K562 (cell line): ENCODE measurements at regions not wholly inside any gene's neighbourhood (a gene's known extent, or its start where the extent isn't known, plus 50 kb on each side); places are given as distances from the start of the nearest gene placed in this dataset.
"Not testable (repeated sequence)": the region's sequence is repeated elsewhere in the genome, so short reads cannot be mapped to it uniquely, and the experiment has no call there.

Experiments used
- ATAC-seq: fragments of 200-7000 bp; cut with Tn5 transposase; 3 replicates; pipeline ENCODE4 v1.9.1; 2020; ENCODE audit warnings: moderate library complexity
- BruUV-seq: library from RNA; stranded (reverse); fragments of 400-500 nt; replicated peaks from 2 replicates; lab custom pipeline; 2021; lab: Mats Ljungman, UMichigan
- CTCF ChIA-PET: fragments of 300-600 bp; formaldehyde crosslinking; extraction: SDS; loops from one replicate; lab custom pipeline; 2021; ENCODE audit warnings: low intra/inter-chr PET ratio; lab: Yijun Ruan, JAX
- POLR2A ChIA-PET: fragments of 300-600, 350-650 bp; sonication (Branson Sonifier 250); formaldehyde crosslinking; extraction: SDS; loops from one replicate; lab custom pipeline; 2021; ENCODE audit warnings: antibody characterized with exemption, inconsistent platforms; lab: Yijun Ruan, JAX
- DNase-seq, 4 experiments: peaks; one replicate each; pipeline versions ENCODE4 v3.0.0 to v3.0.0-alpha.2; 2011 to 2018; ENCODE audit warnings: low spot score in 3 of 4, mixed read lengths in 3 of 4; ENCODE audit errors: extremely low read depth in 1 of 4
- FAIRE-seq: peaks from 2 replicates; lab custom pipeline; 2011; peaks lifted over from hg19 to GRCh38; lab: Jason Lieb, UNC
- H2AFZ ChIP-seq: 2 replicates; pipeline ENCODE4 v1.6.0; 2011; ENCODE audit warnings: low read depth, low read length, control low read depth, inconsistent platforms
- H3K27ac ChIP-seq: fragments of 200-600 bp; 3 replicates; pipeline ENCODE4 v1.8.0; 2011; ENCODE audit warnings: low read depth, mild to moderate bottlenecking, control low read depth, inconsistent platforms, low read length, moderate library complexity, mixed read lengths; ENCODE audit errors: extremely low read depth
- H3K27me3 ChIP-seq, 2 experiments: fragments of 300-600 bp in 1 of 2; 2 replicates in 1 of 2; 3 replicates in 1 of 2; pipeline versions ENCODE4 v1.6.0 to v1.8.0; 2011; ENCODE audit warnings: inconsistent platforms in 2 of 2, low read length in 2 of 2, mild to moderate bottlenecking in 1 of 2, mixed read lengths in 1 of 2, moderate library complexity in 1 of 2; ENCODE audit not compliant: control insufficient read depth in 2 of 2, insufficient read depth in 2 of 2
- H3K36me3 ChIP-seq: fragments of 300-600 bp; 3 replicates; pipeline ENCODE4 v1.8.0; 2011; ENCODE audit warnings: mild to moderate bottlenecking, low read length, inconsistent platforms; ENCODE audit not compliant: control insufficient read depth, insufficient read depth
- H3K4me1 ChIP-seq, 2 experiments: fragments of 200-600 bp in 1 of 2; replicated peaks in 1 of 2; 2 replicates in 1 of 2; 3 replicates in 1 of 2; pipeline versions ENCODE4 v1.5.1 to v1.8.0; 2011; ENCODE audit warnings: inconsistent platforms in 2 of 2, low read length in 2 of 2, mild to moderate bottlenecking in 1 of 2, mixed read lengths in 1 of 2, moderate library complexity in 1 of 2; ENCODE audit not compliant: control insufficient read depth in 2 of 2, insufficient read depth in 2 of 2
- H3K4me2 ChIP-seq: 2 replicates; pipeline ENCODE4 v1.6.1; 2011; ENCODE audit warnings: low read length, control low read depth, inconsistent platforms, mixed read lengths; ENCODE audit not compliant: insufficient read depth
- H3K4me3 ChIP-seq: fragments of 200-600 bp; sonication (generic), shearing (Covaris generic); 2 replicates; pipeline ENCODE4 v1.5.1; 2016; ENCODE audit warnings: control low read depth, inconsistent platforms
- H3K79me2 ChIP-seq: fragments of 200-600 bp; 3 replicates; pipeline ENCODE4 v1.8.0; 2011; ENCODE audit warnings: low read length, inconsistent platforms; ENCODE audit not compliant: control insufficient read depth, insufficient read depth
- H3K9ac ChIP-seq, 2 experiments: 2 replicates each; pipeline versions ENCODE4 v1.6.0 to v1.6.1; 2011; ENCODE audit warnings: low read depth in 2 of 2, low read length in 2 of 2, control low read depth in 1 of 2, inconsistent platforms in 1 of 2, mild to moderate bottlenecking in 1 of 2, mixed read lengths in 1 of 2; ENCODE audit not compliant: insufficient read depth in 1 of 2
- H3K9me1 ChIP-seq: one replicate; pipeline ENCODE4 v1.6.0; 2011; ENCODE audit warnings: inconsistent platforms, mild to moderate bottlenecking, low read length, moderate library complexity; ENCODE audit not compliant: control insufficient read depth, insufficient read depth
- H3K9me3 ChIP-seq: replicated peaks from 2 replicates; pipeline ENCODE4 v1.5.1; 2011; ENCODE audit warnings: low read depth, low read length, inconsistent platforms; ENCODE audit not compliant: control insufficient read depth, insufficient read depth
- H4K20me1 ChIP-seq: replicated peaks from 2 replicates; pipeline ENCODE4 v1.6.1; 2011; ENCODE audit warnings: low read length, inconsistent platforms, mixed read lengths; ENCODE audit not compliant: control insufficient read depth, insufficient read depth
- BCLAF1 ChIP-seq, 2 experiments: fragments of 450-650 bp in 1 of 2; IDR thresholded peaks; 2 replicates each; pipeline ENCODE4 v1.6.1; 2011 to 2017; ENCODE audit warnings: low read depth in 2 of 2, antibody characterized with exemption in 1 of 2, borderline replicate concordance in 1 of 2, low read length in 1 of 2, mild to moderate bottlenecking in 1 of 2, mixed read lengths in 1 of 2; ENCODE audit not compliant: control insufficient read depth in 1 of 2
- CEBPZ ChIP-seq: fragments of 150-350 bp; IDR thresholded peaks from 2 replicates; pipeline ENCODE4 v1.6.1; 2014; ENCODE audit warnings: low read depth, mild to moderate bottlenecking, low read length, borderline replicate concordance
- COPS2 ChIP-seq: fragments of 450-650 bp; conservative IDR thresholded peaks from 2 replicates; pipeline ENCODE4 v1.6.1; 2016; ENCODE audit warnings: mild to moderate bottlenecking, moderate library complexity
- FOXJ3 ChIP-seq: sonication (generic); formaldehyde crosslinking; IDR thresholded peaks from 2 replicates; pipeline ENCODE4 v1.4.0; 2020; ENCODE audit warnings: mild to moderate bottlenecking, missing genetic modification reagents
- HDAC2 ChIP-seq: fragments of 450-650 bp; IDR thresholded peaks from 2 replicates; pipeline ENCODE4 v1.6.1; 2016; ENCODE audit warnings: mild to moderate bottlenecking
- KDM4B ChIP-seq, 2 experiments: fragments of 450-650 bp in 1 of 2; sonication (generic) in 1 of 2; IDR thresholded peaks; 2 replicates each; pipeline ENCODE4 v1.6.1; 2016 to 2017; ENCODE audit warnings: borderline replicate concordance in 2 of 2, antibody characterized with exemption in 1 of 2, low read depth in 1 of 2, mild to moderate bottlenecking in 1 of 2
- KDM5B ChIP-seq: fragments of 200-600 bp; sonication (generic); IDR thresholded peaks from 2 replicates; pipeline ENCODE4 v1.6.1; 2012; ENCODE audit warnings: low read depth, mild to moderate bottlenecking, moderate library complexity, low read length, control low read depth, inconsistent platforms; ENCODE audit not compliant: insufficient replicate concordance
- MAZ ChIP-seq, 2 experiments: fragments of 450-650 bp in 1 of 2; sonication (generic) in 1 of 2; formaldehyde crosslinking; IDR thresholded peaks in 1 of 2; conservative IDR thresholded peaks in 1 of 2; 2 replicates each; pipeline versions ENCODE4 v1.4.0 to v1.5.0; 2020; ENCODE audit warnings: mild to moderate bottlenecking in 1 of 2, missing genetic modification reagents in 1 of 2
- NR1H2 ChIP-seq: sonication (generic); formaldehyde crosslinking; IDR thresholded peaks from 2 replicates; pipeline ENCODE4 v1.4.0; 2020; ENCODE audit warnings: mild to moderate bottlenecking, missing genetic modification reagents
- ZNF696 ChIP-seq: fragments of 250-450 bp; sonication (Bioruptor Pico); conservative IDR thresholded peaks from 2 replicates; pipeline ENCODE4 v1.4.0; 2020; ENCODE audit warnings: mild to moderate bottlenecking, moderate library complexity
- ZSCAN32 ChIP-seq: fragments of 450-650 bp; formaldehyde crosslinking; IDR thresholded peaks from 2 replicates; pipeline ENCODE4 v1.4.0; 2020; ENCODE audit warnings: mild to moderate bottlenecking, moderate library complexity
- in situ Hi-C: fragments of 300-500 bp; cut with MboI; formaldehyde crosslinking; loops from 4 replicates; pipeline ENCODE4 v1.15.0; 2018; ENCODE audit warnings: inconsistent platforms, mixed read lengths
- intact Hi-C: fragments of 100-400 bp; cut with micrococcal nuclease; formaldehyde crosslinking; loops from 2 replicates; pipeline ENCODE4 v1.14.2; 2022

- TF ChIP-seq BCLAF1 (IDR thresholded peaks at IDR 0.05; ENCODE audit: borderline replicate concordance in 1 of 2, control insufficient read depth in 1 of 2, low read depth in 2 of 2, low read length in 1 of 2) (no peak), ZSCAN32 (no peak), CEBPZ (no peak), FOXJ3 (CRISPR knock-in tag) (no peak), COPS2 (no peak), MAZ (CRISPR knock-in tag; conservative IDR thresholded peaks at IDR 0.05 in 1 of 2, IDR thresholded peaks at IDR 0.05 in 1 of 2) (no peak), ZNF696 (CRISPR knock-in tag) (no peak), KDM4B (IDR thresholded peaks at IDR 0.05; ENCODE audit: borderline replicate concordance in 2 of 2, low read depth in 1 of 2) (no peak), NR1H2 (CRISPR knock-in tag) (no peak), HDAC2 (no peak), KDM5B (no peak)
These were observed 760.1 kb downstream of the ZNF385D start (continued) for GRCh38 chr3:20990896-20991295.

GRCh38 chr3:20989653-20990052 lies 761.4 kb downstream of the ZNF385D start:
- intact Hi-C loops, H2AFZ ChIP-seq, BruUV-seq, H4K20me1 ChIP-seq, FAIRE-seq, H3K36me3 ChIP-seq, H3K9ac ChIP-seq, ATAC-seq, H3K4me3 ChIP-seq, H3K9me3 ChIP-seq, H3K27ac ChIP-seq, H3K4me2 ChIP-seq, H3K4me1 ChIP-seq, H3K79me2 ChIP-seq, H3K27me3 ChIP-seq, DNase-seq, in situ Hi-C loops, H3K9me1 ChIP-seq, CTCF ChIA-PET: not testable (repeated sequence)
- POLR2A ChIA-PET = interaction anchor here (1.3 kb wide), 1 partner anchor 15 kb away, joined by 3 read pairs; no protein-coding TSS in a partner anchor
